GM12872 (cell line): ENCODE measurements at regions not wholly inside any gene's neighbourhood (a gene's known extent, or its start where the extent isn't known, plus 50 kb on each side); places are given as distances from the start of the nearest gene placed in this dataset.

Source experiments
- TF ChIP-seq, protein P1 (sequence below): IDR thresholded peaks from 3 replicates; pipeline ENCODE4 v1.5.1; 2011; ENCODE audit warnings: low read depth, mild to moderate bottlenecking, low read length, moderate library complexity; ENCODE audit not compliant: insufficient read depth

DNA sequence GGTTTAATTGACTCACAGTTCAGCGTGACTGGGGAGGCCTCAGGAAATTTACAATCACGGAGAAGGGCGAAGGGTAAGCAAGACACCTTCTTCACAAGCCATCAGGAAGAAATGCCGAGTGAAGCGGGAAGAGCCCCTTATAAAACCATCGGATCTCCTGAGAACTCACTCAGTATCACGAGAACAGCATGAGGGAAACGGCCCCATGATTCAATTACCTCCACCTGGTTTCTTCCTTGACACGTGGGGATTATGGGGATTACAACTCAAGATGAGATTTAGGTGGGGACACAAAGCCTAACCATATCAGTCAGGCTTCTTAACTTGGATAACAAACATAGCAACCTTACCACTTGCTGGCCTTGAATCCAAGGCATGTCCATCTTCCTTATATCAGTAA, 73.6 kb upstream of the FOXN2 start:
- TF ChIP-seq, protein P1, sequence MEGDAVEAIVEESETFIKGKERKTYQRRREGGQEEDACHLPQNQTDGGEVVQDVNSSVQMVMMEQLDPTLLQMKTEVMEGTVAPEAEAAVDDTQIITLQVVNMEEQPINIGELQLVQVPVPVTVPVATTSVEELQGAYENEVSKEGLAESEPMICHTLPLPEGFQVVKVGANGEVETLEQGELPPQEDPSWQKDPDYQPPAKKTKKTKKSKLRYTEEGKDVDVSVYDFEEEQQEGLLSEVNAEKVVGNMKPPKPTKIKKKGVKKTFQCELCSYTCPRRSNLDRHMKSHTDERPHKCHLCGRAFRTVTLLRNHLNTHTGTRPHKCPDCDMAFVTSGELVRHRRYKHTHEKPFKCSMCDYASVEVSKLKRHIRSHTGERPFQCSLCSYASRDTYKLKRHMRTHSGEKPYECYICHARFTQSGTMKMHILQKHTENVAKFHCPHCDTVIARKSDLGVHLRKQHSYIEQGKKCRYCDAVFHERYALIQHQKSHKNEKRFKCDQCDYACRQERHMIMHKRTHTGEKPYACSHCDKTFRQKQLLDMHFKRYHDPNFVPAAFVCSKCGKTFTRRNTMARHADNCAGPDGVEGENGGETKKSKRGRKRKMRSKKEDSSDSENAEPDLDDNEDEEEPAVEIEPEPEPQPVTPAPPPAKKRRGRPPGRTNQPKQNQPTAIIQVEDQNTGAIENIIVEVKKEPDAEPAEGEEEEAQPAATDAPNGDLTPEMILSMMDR = no peak

DNA sequence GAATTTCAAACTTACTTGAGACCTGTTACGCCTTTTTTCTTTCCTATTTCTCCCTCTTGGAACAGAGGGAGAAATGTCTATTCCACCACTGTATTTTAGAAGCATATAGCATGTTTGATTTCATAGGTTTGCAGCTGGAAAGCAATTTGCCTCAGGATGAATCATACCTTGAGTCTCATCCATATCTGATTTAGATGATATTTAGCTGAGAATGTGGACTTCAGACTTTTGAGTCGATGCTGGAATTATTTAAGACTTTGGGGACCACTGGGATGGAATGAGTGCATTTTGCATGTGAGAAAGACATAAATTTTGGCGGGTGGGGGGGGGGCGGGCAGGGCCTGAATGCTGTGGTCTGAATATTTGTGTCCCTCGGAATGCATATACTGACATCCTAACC, 67.3 kb upstream of the FOXN2 start:
- TF ChIP-seq, protein P1 = no peak

DNA sequence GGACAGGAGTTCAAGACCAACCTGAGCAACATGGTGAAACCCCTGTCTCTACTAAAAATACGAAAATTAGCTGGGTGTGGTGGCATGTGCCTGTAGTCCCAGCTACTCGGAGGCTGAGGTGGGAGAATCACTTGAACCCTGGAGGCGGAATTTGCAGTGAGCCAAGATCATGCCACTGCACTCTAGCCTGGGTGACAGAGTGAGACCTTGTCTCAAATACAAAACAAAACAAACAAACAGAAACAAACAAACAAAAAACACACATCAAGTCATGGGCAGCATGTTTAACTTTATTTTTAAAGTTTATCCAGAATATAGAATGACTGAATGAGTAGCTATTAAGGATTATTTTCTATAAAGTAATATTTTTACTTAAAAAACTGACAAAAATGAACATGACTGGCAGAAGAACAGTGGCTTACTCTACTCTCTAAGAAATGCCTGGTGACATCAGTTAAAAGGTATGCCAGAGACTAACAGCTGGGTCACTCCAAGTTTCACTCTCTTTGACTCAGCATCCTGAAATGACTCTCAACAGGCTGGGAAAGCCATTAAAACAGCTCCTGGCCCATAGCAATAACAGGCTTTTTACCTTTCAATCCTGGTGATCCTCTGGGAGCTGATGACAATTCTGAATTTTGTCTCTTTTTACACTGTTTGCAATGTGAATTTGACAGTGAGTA, 66.1 kb upstream of the FOXN2 start:
- TF ChIP-seq, protein P1 = no peak

DNA sequence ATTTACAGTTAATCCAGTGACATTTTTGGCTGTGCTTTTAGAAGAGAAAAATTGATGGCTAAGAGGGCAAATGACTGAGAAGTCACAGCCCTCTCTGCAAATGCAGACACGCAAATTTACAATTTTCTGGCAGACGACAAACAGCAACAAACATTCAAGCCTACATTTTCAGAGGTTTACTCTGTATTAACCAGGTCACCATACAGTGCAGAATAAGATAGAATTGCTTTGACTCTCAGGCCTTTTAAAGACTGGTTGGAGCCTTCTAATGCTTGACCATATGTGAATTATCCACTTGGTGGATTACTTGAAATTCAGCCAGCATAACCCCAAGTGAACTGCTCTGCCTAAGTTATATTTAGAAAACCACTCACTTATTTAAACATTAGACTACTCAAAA, 65.5 kb upstream of the FOXN2 start:
- TF ChIP-seq, protein P1 = no peak

DNA sequence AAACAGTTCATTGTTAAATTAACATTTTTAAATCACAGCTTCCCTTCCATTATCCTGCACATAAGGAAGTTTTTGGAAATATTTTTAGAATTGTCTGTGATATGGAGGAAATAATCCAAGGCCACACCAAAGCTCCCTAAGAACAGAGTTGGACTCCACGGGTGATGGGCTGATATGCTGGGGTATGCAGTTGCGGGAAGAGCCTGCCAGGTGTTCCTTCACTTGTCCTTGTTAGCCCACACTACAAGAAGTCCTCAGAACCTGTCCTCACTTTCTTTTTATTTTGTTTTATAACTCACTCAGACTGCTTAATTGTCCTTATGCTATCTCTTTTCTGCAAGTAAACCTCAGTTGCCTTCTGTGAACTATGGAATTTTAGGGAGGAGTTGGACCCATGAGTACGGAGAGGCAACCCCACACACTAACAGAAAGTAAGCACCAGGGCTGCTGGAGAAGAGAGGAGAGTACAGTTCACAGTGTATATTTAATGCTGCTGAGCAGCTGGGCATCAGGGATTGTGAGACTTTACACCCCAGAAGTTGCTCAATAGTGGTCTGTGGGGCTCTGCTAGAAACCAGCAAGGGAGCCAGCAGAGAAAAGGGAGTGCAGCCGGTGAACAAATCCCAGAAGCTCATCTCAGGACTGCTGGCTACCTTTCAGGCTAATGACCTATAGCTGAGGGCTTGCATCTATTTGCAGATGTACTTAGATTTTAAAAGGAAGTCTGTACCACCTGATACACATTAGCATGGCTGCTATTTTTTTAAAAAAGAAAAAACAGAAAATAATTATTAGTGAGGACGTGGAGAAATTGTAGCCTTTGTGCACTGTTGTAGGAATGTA, 64.6 kb upstream of the FOXN2 start:
- TF ChIP-seq, protein P1 = no peak

DNA sequence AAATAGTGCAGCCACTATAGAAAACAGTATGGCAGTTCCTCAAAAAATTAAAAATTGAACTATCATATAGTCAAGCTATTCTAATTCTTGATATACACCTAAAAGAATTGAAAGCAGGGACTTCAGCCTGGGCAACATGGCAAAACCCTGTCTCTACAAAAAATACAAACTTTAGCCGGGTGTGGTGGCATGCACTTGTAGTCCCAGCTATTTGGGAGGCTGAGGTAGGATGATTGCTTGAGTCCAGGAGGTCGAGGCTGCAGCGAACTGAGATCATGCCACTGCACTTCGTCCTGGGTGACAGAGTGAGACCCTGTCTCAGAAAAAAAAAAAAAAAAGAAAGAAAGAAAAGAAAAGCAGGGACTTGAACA, 64.0 kb upstream of the FOXN2 start:
- TF ChIP-seq, protein P1 = no peak

DNA sequence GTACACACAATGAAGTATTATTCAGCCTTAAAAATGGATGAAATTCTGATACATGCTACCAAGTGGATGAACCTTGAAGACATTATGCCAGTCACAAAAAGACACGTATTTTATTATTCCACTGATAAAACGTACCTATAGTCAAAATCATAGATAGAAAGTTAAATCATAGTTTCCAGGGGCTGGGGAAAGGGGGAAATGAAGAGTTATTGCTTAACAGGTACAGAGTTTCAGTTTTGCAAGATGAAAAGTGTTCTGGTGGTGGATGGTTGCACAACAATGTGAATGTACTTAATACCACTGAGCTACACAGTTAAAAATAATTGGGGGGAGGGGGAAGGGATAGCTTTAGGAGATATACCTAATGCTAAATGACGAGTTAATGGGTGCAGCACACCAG, 63.5 kb upstream of the FOXN2 start:
- TF ChIP-seq, protein P1 = no peak
